Fibroblast of the aortic adventitia (primary cell): ENCODE measurements at regions not wholly inside any gene's neighbourhood (a gene's known extent, or its start where the extent isn't known, plus 50 kb on each side); places are given as distances from the start of the nearest gene placed in this dataset.

Experiments
- DNase-seq: peaks from one replicate; pipeline ENCODE4 v3.0.0-alpha.2; 2010; ENCODE audit warnings: low read depth
- H3K4me3 ChIP-seq: 2 replicates; pipeline ENCODE4 v1.5.1; 2011; ENCODE audit warnings: low read depth, mild to moderate bottlenecking, control low read depth, low read length, moderate library complexity
- TF ChIP-seq, protein P1 (sequence below): IDR thresholded peaks from 2 replicates; pipeline ENCODE4 v1.5.1; 2011; ENCODE audit warnings: mild to moderate bottlenecking, low read length, control low read depth, inconsistent platforms; ENCODE audit not compliant: insufficient read depth

- H3K4me3 ChIP-seq = no peak overlapping the region
- TF ChIP-seq, protein P1, sequence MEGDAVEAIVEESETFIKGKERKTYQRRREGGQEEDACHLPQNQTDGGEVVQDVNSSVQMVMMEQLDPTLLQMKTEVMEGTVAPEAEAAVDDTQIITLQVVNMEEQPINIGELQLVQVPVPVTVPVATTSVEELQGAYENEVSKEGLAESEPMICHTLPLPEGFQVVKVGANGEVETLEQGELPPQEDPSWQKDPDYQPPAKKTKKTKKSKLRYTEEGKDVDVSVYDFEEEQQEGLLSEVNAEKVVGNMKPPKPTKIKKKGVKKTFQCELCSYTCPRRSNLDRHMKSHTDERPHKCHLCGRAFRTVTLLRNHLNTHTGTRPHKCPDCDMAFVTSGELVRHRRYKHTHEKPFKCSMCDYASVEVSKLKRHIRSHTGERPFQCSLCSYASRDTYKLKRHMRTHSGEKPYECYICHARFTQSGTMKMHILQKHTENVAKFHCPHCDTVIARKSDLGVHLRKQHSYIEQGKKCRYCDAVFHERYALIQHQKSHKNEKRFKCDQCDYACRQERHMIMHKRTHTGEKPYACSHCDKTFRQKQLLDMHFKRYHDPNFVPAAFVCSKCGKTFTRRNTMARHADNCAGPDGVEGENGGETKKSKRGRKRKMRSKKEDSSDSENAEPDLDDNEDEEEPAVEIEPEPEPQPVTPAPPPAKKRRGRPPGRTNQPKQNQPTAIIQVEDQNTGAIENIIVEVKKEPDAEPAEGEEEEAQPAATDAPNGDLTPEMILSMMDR = no peak
- peak; percentile 2 for DNase-seq
These were observed 84.0 kb downstream of the GATA3 start for GRCh38 chr10:8138471-8138870.

DNA sequence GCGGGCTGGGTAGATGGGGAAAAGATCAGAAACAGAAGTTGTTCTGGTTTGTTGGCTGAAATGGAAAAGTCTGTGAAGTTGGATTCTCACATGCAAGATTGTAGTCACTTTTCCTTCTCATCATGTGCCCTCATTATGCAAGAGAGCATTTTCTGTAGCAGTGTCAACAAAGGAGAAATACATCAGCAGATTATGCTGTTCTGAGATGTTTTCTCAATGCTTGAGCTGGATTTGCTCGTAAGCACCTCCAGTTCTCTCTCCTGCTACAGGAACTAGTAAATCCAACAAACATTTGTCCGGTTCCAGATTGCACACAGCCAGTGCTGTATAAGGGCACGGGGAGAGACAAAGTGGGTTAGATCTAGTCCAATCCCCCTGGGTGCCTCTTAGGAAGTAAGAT is 90.0 kb downstream of the GATA3 start:
- TF ChIP-seq, protein P1 = no peak
- no peak for DNase-seq
- no peak overlapping the region for H3K4me3 ChIP-seq

- TF ChIP-seq, protein P1 = no peak
- H3K4me3 ChIP-seq = no peak overlapping the region
- DNase-seq = no peak
These were observed 92.2 kb downstream of the GATA3 start for GRCh38 chr10:8146650-8147049.

GRCh38 chr10:8149991-8150390 is 95.5 kb downstream of the GATA3 start:
- H3K4me3 ChIP-seq = no peak overlapping the region
- DNase-seq = no peak
- TF ChIP-seq, protein P1 = no peak

- H3K4me3 ChIP-seq = no peak overlapping the region
- TF ChIP-seq, protein P1 = no peak
- DNase-seq = no peak
These were observed 96.0 kb downstream of the GATA3 start for GRCh38 chr10:8150401-8150905.

DNA sequence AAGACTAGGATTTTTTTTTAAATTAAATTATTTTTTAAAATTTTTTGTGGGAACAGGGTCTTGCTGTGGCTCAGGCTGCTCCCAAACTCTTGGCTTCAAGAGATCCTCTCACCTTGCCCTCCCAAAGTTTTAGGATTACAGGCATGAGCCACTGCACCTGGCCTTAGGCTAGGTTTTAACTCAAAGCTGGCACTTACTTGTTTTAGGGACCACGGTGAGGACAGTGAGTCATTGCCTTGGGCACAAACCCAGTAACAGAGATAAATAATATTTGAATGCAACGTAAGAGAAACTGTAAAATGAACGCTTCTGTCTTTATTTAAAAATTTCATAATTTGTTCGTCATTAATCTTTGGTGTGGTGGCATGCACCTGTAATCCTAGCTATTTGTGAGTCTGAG is 96.6 kb downstream of the GATA3 start:
- TF ChIP-seq, protein P1 = no peak
- H3K4me3 ChIP-seq = no peak overlapping the region
- DNase-seq = no peak

- no peak for DNase-seq
- TF ChIP-seq, protein P1 = no peak
These were observed 102.4 kb downstream of the GATA3 start for GRCh38 chr10:8156918-8157317.

More at GRCh38 chr10:8156918-8157317, 102.4 kb downstream of the GATA3 start:
- H3K4me3 ChIP-seq = no peak overlapping the region
